Vagina (tissue), 2 donors: ENCODE measurements at regions not wholly inside any gene's neighbourhood (a gene's known extent, or its start where the extent isn't known, plus 50 kb on each side); places are given as distances from the start of the nearest gene placed in this dataset.

Experiments
- DNase-seq, 2 donors: peaks; one replicate each; pipeline ENCODE4 v3.0.0-alpha.2; 2017; ENCODE audit errors: extremely low spot score in 2 of 2
- H3K27ac ChIP-seq: fragments of 200-600 bp; sonication (generic); one replicate; pipeline ENCODE4 v1.5.1; 2019
- H3K27me3 ChIP-seq: fragments of 200-600 bp; sonication (generic); one replicate; pipeline ENCODE4 v1.5.1; 2019
- H3K36me3 ChIP-seq, 2 donors: fragments of 200-600 bp; sonication (generic); one replicate each; pipeline ENCODE4 v1.5.1; 2017 to 2019
- H3K4me1 ChIP-seq: fragments of 200-600 bp; sonication (generic); one replicate; pipeline ENCODE4 v1.5.1; 2019
- H3K4me3 ChIP-seq, 2 donors: fragments of 200-600 bp; sonication (generic); 1 replicate in 1 of 2; 2 replicates in 1 of 2; pipeline ENCODE4 v1.5.1; 2016 to 2019
- H3K9me3 ChIP-seq: fragments of 200-600 bp; sonication (generic); one replicate; pipeline ENCODE4 v1.5.1; 2019
- CTCF ChIP-seq, 3 experiments: fragments of 450-650 bp in 2 of 3; fragments of 200-600 bp in 1 of 3; sonication (generic) in 1 of 3; IDR thresholded peaks; one replicate each; pipeline ENCODE4 v1.5.1; 2017 to 2019; ENCODE audit warnings: antibody characterized with exemption in 3 of 3, mild to moderate bottlenecking in 2 of 3, moderate library complexity in 2 of 3
- POLR2A ChIP-seq, 2 donors: fragments of 450-650 bp; IDR thresholded peaks; one replicate each; pipeline ENCODE4 v1.6.1; 2017; ENCODE audit warnings: antibody characterized with exemption in 2 of 2, mild to moderate bottlenecking in 2 of 2, moderate library complexity in 2 of 2
- POLR2AphosphoS5 ChIP-seq, 2 donors: sonication (generic); formaldehyde crosslinking; IDR thresholded peaks; one replicate each; pipeline ENCODE4 v1.9.0; 2017; ENCODE audit warnings: antibody characterized with exemption in 2 of 2, mild to moderate bottlenecking in 2 of 2, low read depth in 1 of 2; ENCODE audit not compliant: insufficient read depth in 1 of 2
- intact Hi-C: fragments of 100-400 bp; cut with DNase I; formaldehyde crosslinking; loops from one replicate; pipeline ENCODE4 v1.15.1; 2023

DNA sequence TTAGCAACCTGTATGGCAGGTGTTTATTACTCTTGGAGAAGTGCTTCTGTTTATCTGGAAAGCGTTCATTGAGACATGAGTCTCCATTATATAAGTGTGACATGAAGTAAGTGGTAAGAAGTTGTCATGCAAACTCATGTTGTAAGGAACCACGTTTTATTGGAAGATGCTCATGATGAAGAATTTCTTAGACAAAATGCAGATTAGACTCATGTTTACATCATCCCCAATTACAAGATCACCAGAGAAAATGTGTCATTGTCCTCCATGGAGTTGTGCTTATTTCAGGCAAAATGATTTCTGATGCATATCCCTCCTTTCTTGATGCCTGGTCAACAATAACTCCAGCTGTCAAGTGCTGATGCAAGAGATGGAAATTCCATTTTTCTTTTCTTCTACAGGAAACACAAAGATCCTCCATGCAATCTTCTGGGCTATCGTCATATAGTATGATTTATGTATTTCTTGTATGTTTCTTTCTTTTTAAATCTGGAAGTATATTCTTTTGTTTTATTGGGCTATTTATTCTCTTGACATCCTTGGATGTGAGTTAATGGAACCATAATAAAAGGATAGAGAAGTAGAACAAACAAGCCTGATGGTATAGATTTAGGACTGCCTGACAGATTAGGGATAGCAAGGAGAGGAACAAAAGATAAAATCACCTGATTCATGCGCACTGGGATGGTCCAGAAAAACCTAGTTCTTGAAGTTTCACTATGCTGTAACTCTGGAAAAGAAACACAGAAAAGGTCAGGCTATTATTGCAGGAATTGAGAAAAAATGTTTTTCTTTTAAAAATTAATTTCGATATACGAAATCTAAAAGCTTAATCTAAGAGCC is 50.7 kb upstream of the DIAPH3 start:
- intact Hi-C loops, result no loop called here

GRCh38 chr13:60220072-60220471 is 56.3 kb upstream of the DIAPH3 start:
- H3K27me3 ChIP-seq, result no peaks in the 10 kb centered on the region
- intact Hi-C loops, result no loop called here
- H3K9me3 ChIP-seq, result no peaks in the 10 kb centered on the region
- no peak for DNase-seq
- H3K36me3 ChIP-seq, result no peaks in the 10 kb centered on the region
- TF ChIP-seq POLR2AphosphoS5 (IDR thresholded peaks at IDR 0.05; ENCODE audit: insufficient read depth in 1 of 2, low read depth in 1 of 2) (no peak), CTCF (IDR thresholded peaks at IDR 0.05) (no peak), POLR2A (IDR thresholded peaks at IDR 0.05) (no peak)
- H3K4me1 ChIP-seq, result no peaks in the 10 kb centered on the region
- H3K4me3 ChIP-seq, result no peak overlapping the region
- no peak overlapping the region for H3K27ac ChIP-seq

More for the DNA sequence above, 50.7 kb upstream of the DIAPH3 start:
- H3K4me1 ChIP-seq, result no peaks in the 10 kb centered on the region
- H3K4me3 ChIP-seq, result no peak overlapping the region
- TF ChIP-seq CTCF (IDR thresholded peaks at IDR 0.05), result no peak
- TF ChIP-seq POLR2A (IDR thresholded peaks at IDR 0.05), result no peak
- TF ChIP-seq POLR2AphosphoS5 (IDR thresholded peaks at IDR 0.05; ENCODE audit: insufficient read depth in 1 of 2, low read depth in 1 of 2), result no peak
- no peak overlapping the region for H3K27ac ChIP-seq
- no peaks in the 10 kb centered on the region for H3K9me3 ChIP-seq
- no peaks in the 10 kb centered on the region for H3K27me3 ChIP-seq
- DNase-seq, result no peak
- no peaks in the 10 kb centered on the region for H3K36me3 ChIP-seq

DNA sequence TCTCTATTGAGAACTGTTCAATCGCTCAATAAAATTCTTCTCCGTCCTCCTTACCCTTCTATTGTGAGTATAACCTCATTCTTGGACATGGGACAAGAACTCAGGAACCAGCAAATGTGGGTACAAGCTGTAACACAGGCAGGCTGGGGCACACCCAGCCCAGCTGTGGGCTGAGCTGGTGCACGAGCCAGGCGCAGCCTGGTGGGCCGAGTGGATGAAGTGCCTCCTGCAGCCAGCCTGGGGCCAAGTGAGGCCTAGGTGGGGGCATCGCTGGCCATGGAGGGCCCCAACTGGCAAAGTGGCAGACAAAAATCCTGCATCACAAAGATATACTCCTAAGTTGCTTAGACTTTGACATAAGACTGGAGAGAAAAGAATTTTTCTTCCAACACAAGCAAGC is 57.9 kb upstream of the DIAPH3 start:
- no peaks in the 10 kb centered on the region for H3K9me3 ChIP-seq
- intact Hi-C loops, result no loop called here
- TF ChIP-seq CTCF (IDR thresholded peaks at IDR 0.05) (no peak), POLR2A (IDR thresholded peaks at IDR 0.05) (no peak), POLR2AphosphoS5 (IDR thresholded peaks at IDR 0.05; ENCODE audit: insufficient read depth in 1 of 2, low read depth in 1 of 2) (no peak)
- no peaks in the 10 kb centered on the region for H3K27me3 ChIP-seq
- no peak for DNase-seq
- no peak overlapping the region for H3K4me3 ChIP-seq
- no peaks in the 10 kb centered on the region for H3K4me1 ChIP-seq
- H3K27ac ChIP-seq, result no peak overlapping the region
- H3K36me3 ChIP-seq, result no peaks in the 10 kb centered on the region

DNA sequence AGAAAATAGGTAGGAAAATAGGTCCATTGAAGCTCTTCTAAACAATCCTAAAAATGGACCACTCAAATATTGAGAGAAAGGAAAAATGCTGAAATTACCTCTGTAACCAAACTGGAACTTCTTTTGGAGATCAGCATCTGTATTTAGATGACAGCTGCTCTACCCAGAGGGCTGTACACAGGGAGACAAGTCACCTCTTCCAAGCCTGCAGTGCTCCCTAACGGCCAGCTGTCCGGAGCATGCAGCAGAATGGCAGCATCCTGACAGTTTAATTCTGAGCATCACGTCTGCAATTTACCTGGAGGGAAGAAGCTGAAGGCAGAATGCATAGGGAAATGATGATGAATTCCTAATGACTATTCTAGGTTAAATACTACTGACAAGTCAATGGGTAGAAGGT is 62.8 kb upstream of the DIAPH3 start:
- Histone ChIP-seq H3K27me3 (no peaks in the 10 kb centered on the region), H3K4me3 (no peak overlapping the region), H3K36me3 (no peaks in the 10 kb centered on the region), H3K4me1 (no peaks in the 10 kb centered on the region), H3K9me3 (no peaks in the 10 kb centered on the region), H3K27ac (no peak overlapping the region)
- intact Hi-C loops, result no loop called here
- DNase-seq, result no peak
- TF ChIP-seq CTCF (IDR thresholded peaks at IDR 0.05) (no peak), POLR2A (IDR thresholded peaks at IDR 0.05) (no peak), POLR2AphosphoS5 (IDR thresholded peaks at IDR 0.05; ENCODE audit: insufficient read depth in 1 of 2, low read depth in 1 of 2) (no peak)

DNA sequence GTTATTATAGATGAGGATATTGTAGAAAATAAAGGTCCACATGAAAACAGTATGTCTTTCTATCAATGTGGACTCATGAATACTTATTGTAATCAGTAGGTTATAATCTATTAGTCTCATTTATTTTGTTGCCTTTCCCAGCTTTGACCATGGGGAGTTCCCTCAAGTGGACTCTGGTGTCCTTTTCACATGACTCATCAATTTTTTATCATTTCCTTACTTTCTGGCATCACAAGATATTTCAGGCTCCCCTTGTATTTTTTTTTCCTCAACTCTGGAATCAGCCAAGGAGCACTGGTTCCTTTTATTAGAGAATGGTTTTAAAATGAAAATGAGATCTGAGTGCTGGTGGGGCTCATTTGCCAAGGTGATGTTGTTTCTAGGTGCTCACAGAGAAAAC is 63.4 kb upstream of the DIAPH3 start:
- no peak overlapping the region for H3K4me3 ChIP-seq
- H3K27me3 ChIP-seq, result no peaks in the 10 kb centered on the region
- H3K27ac ChIP-seq, result no peak overlapping the region
- no peak for DNase-seq
- no peaks in the 10 kb centered on the region for H3K36me3 ChIP-seq
- TF ChIP-seq CTCF (IDR thresholded peaks at IDR 0.05), result no peak
- no peak for TF ChIP-seq POLR2AphosphoS5 (IDR thresholded peaks at IDR 0.05; ENCODE audit: insufficient read depth in 1 of 2, low read depth in 1 of 2)
- TF ChIP-seq POLR2A (IDR thresholded peaks at IDR 0.05), result no peak
- no peaks in the 10 kb centered on the region for H3K4me1 ChIP-seq
- intact Hi-C loops, result no loop called here
- H3K9me3 ChIP-seq, result no peaks in the 10 kb centered on the region
